Right ventricle myocardium inferior (tissue), 1 donor: ENCODE measurements at regions not wholly inside any gene's neighbourhood (a gene's known extent, or its start where the extent isn't known, plus 50 kb on each side); places are given as distances from the start of the nearest gene placed in this dataset.

Experiments used
- ATAC-seq: fragments of 200-7000 bp; cut with Tn5 transposase; one replicate; pipeline ENCODE4 v1.9.1; 2020; ENCODE audit warnings: mild to moderate bottlenecking, moderate library complexity
- DNase-seq: peaks from one replicate; pipeline ENCODE4 v3.0.0; 2021; ENCODE audit errors: missing footprints
- intact Hi-C: fragments of 100-400 bp; cut with DNase I; formaldehyde crosslinking; loops from one replicate; pipeline ENCODE4 v1.11.0; 2022
- donor health status: DM: no; HTN: yes; CAD: no; lungs with severe emphysema.

- DNase-seq (no peak), ATAC-seq (no peak)
- intact Hi-C loops = no loop called here
Measured at GRCh38 chr13:80598189-80598588, 257.3 kb upstream of the SPRY2 start.

GRCh38 chr13:80591976-80592740 lies 251.2 kb upstream of the SPRY2 start:
- intact Hi-C loops = no loop called here
- DNase-seq (no peak), ATAC-seq (no peak)

DNA sequence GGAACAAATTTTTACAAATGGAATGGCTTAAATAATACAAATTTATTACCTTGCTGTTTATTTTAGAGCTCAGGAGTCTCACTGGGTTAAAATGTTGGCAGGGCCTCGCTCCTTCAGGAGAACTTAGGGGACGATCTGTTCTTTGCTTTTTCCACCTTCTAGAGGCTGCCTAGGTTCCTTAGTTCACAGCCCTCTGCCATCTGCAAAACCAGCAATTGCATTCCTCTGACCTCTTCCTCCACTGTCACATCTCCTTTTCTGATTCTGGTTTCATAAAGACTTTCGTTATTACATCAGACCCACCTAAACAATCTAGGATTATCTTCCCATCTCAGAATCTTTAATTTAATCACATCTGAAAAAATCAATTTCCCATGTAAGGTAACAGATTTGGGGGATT lies 249.6 kb upstream of the SPRY2 start:
- ATAC-seq (no peak), DNase-seq (no peak)
- intact Hi-C loops = no loop called here

GRCh38 chr13:80586356-80586755 lies 245.4 kb upstream of the SPRY2 start:
- intact Hi-C loops = no loop called here
- DNase-seq (no peak), ATAC-seq (no peak)

- ATAC-seq (no peak), DNase-seq (no peak)
- intact Hi-C loops = no loop called here
Measured at GRCh38 chr13:80585531-80585930, 244.6 kb upstream of the SPRY2 start.

DNA sequence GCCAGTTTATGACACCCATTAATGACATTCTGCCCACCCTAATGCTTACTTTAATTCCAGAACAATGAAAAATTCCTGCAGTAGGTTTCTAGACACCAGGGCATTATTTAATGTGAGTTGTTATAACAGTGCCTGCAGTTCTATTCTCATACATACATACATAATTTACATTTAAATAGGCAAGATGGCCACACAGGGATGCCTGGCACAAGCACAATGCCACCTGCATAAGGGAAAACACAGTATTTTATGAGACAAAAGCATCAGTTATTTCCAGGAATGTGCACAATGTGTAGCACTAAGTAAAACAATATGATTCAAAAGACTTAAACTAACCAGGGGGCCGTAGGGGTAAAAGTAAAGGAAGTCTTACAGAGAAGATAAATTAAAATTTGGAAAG lies 243.9 kb upstream of the SPRY2 start:
- intact Hi-C loops = no loop called here
- no peak for ATAC-seq
- no peak for DNase-seq

GRCh38 chr13:80584306-80584705 lies 243.4 kb upstream of the SPRY2 start:
- intact Hi-C loops = no loop called here
- no peak for DNase-seq
- ATAC-seq = no peak

DNA sequence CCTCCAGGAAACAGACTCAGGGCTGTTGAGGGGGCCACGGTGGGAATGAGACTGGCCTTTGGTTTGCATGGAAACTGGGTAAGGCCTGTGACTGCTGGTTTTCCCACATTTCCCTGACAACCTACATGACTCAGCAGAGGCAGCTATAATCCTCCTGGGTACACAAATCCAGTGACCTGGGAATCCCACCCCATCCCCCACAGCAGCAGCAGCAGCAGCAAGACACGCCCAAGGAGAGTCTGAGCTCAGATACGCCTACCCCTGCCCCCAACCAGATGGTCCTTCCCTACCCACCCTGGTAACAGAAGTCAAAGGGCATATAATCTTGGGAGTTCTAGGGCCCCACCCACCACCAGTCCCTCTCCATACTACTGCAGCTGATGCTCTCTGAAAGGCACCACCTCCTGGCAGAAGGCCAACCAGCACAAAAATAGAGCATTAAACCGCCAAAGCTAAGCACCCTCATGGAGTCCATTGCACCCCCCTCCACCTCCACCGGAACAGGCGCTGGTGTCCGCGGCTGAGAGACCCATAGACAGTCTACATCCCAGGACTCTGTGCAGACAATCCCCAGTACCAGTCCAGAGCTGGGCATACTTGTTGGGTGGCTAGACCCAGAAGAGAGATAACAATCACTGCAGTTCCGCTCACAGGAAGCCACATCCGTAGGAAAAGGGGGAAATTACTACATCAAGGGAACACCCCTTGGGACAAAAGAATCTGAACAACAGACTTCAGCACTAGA lies 237.2 kb upstream of the SPRY2 start:
- intact Hi-C loops = no loop called here
- DNase-seq = peak; percentile 56
- ATAC-seq = no peak

GRCh38 chr13:80577285-80577684 lies 236.4 kb upstream of the SPRY2 start:
- intact Hi-C loops = no loop called here
- ATAC-seq (no peak), DNase-seq (peak; percentile 7)

DNA sequence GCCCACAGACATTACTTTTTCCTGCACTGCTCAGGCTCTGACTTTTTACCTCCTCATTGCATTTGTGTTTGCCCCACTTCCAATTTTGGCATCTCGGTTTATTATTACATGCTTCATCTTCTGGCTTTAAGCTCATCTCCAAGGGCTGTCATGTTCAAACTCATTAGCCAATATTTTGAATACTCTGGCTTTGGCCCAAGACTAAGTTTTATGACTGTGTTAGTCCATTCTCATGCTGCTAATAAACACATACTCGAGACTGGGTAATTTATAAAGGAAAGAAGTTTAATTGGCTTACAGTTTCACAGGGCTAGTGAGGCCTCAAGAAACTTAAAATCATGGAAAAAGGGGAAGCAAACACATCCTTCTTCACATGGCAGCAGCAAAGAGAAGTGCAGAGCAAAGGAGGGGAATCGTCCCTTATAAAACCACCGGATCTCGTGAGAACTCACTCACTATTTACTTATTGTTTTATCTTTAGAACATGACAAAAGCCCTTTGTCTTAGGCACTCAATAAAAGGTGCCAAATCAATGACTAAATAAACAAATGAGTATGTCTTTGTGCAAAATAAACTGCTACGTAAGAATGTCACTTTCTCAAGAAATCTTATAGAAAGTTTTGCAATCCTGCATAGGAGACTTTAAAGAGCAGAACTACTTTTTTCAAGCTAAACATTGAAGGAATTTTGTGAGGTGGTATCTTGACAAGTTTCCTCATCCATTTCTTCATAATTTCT lies 233.4 kb upstream of the SPRY2 start:
- intact Hi-C loops = no loop called here
- ATAC-seq = peak; percentile 39
- no peak for DNase-seq

GRCh38 chr13:80572923-80573316 lies 232.0 kb upstream of the SPRY2 start:
- intact Hi-C loops = no loop called here
- DNase-seq = no peak
- no peak for ATAC-seq

DNA sequence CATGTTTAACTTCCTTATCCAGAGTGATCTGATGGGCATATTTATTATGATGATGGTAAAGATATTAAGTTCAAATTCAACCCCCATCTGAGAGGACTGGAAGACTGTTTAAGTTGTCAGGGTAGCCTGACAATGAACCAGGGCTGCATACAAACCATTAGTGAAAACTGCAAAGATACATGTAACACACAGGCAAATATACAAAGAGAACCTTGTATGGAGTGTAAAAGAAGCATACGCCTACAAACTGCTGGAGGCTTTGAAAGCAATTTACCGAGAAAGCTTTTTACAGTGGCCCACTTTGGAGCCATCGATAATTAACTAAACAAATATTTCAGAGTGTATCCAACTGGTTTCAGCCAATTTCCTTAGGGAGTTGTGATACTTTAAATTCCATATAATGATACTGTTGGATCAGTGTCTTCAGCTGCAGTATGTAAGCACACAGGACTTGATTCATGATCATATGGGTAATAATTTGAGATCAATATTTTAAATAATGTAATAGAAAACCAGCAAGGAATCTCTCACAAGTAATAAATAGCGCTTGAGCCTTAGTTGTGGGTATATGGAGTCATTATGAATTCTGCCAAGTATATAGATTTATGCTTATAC lies 231.5 kb upstream of the SPRY2 start:
- intact Hi-C loops = no loop called here
- ATAC-seq = no peak
- DNase-seq = no peak

DNA sequence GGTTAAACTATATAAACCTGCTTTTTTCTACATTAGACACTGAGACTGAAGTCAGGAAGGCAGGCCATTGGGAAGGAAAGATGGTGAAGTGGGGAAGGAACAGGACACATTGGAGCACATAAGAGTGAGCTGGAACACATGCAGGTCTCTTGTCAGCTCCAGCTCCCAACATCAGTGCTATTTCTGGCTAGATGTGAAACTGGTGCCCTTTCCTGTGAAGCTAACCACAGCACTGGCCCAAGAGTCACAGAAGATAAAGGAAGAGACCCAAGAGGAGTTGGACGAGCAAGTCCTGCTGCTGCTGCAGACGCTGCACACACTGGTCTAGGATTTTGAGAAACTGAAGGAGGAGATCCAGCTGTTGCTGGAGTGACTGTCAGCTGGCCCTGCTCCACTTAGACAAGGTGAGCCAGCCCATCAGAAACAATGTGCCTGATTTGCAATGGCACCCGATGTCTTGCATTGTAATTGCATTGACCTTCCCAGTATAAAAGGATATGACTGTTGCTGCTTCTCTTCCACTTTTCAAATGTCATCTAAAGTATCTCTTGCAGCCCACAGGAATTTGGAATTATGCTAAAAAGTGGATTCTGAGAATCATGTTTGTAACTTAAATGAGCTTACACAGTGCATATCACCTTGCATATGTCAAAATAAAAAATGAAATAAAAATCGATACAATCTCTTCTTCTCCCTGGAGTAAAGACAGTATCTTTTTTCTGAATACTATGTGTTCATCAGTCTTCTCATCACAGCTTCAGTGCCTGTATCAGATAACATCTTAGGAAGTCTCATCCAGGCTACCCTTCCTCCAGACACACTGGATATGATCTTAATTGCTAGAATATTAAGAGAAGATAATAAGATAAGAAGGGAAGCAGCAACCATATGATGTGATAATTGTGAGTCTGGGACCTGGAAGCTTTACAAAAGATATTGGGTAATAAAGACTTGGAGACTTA lies 230.7 kb upstream of the SPRY2 start:
- peak; percentile 89 for ATAC-seq
- DNase-seq = no peak
- intact Hi-C loops = no loop called here

DNA sequence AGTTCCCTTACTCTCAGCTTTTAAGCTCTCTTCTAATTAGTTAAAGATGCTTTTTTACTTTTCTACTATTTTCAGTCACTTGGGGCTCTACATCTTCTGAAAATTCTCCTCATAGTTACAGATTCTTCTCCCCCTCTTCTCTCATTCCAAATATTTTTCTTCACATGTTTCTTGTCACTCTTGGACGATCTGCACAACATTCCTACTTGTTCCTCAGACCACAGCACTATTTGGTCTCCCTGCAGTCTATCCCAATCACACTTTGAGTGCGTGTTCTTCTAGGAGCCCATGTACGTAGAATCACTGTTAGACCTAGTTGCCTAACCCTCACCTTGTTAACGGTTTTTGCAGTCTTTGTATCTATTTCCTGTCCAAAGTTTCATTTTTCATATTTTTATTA lies 222.5 kb upstream of the SPRY2 start:
- ATAC-seq (no peak), DNase-seq (no peak)
- intact Hi-C loops = no loop called here

- no peak for ATAC-seq
- intact Hi-C loops = no loop called here
- no peak for DNase-seq
Measured at GRCh38 chr13:80562433-80563156, 221.7 kb upstream of the SPRY2 start.

- intact Hi-C loops = no loop called here
- no peak for ATAC-seq
Measured at GRCh38 chr13:80560609-80561008, 219.7 kb upstream of the SPRY2 start.

DNA sequence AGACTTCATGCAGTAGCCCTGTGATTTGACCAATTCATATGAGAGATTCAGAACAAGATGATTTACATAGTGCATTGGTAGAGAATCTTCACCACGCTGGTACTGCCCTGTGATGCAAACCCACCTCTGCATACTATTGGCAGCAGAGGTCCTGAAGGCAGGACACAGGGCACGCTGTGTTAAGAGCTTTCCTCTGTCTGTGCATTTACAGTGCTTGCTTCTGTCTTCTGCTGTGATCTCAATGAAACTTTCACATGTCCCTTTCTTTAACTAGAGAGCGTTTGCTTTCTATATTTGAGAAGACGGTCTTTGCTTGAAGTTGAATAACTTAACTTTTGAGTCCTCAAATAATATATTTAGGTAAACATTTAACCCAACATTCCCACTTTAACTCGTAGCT lies 219.0 kb upstream of the SPRY2 start:
- ATAC-seq (no peak), DNase-seq (no peak)
- intact Hi-C loops = loop anchor here (10.0 kb wide), 1 partner anchor 45 kb away; no protein-coding TSS in a partner anchor

More at GRCh38 chr13:80560609-80561008, 219.7 kb upstream of the SPRY2 start:
- DNase-seq = no peak

DNA sequence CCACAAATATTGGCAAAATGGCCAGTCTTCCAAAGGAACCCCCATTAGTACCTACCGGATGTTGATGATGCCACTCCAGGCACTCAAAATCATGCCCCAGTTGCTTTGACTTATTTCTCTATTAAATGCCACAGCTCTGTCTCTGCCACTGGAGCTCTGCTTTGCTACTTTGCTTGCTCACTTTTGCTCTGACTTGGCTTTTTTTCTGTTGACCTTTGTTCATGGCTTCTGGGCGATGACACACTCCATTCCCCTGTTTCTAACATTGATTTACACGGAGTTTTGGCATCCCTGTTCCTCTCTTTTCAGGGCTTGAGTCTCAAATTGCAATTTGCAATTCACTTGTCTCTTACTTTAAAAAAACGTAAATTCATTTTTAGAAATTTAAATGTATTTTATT lies 217.1 kb upstream of the SPRY2 start:
- DNase-seq (no peak), ATAC-seq (no peak)
- intact Hi-C loops = loop anchor here (10.0 kb wide), 1 partner anchor 47 kb away; no protein-coding TSS in a partner anchor
